ENCODE measurements at regions not wholly inside any gene's neighbourhood (a gene's known extent, or its start where the extent isn't known, plus 50 kb on each side); places are given as distances from the start of the nearest gene placed in this dataset.

GRCh38 chr6:143609972-143610371, 67.8 kb upstream of the PHACTR2 start:
- TF ChIP-seq POLR2A (IDR thresholded peaks at IDR 0.05) = no peak
- no peak for TF ChIP-seq CTCF (IDR thresholded peaks at IDR 0.05)
- no peak for TF ChIP-seq EP300 (IDR thresholded peaks at IDR 0.05)
- TF ChIP-seq POLR2AphosphoS5 (IDR thresholded peaks at IDR 0.05) = no peak
